ENCODE measurements at regions not wholly inside any gene's neighbourhood (a gene's known extent, or its start where the extent isn't known, plus 50 kb on each side); places are given as distances from the start of the nearest gene placed in this dataset.

- TF ChIP-seq CTCF (IDR thresholded peaks at IDR 0.05) = no peak
- TF ChIP-seq POLR2A (IDR thresholded peaks at IDR 0.05) = no peak
Observed at GRCh38 chr17:72423718-72424117, 302.9 kb downstream of the SOX9 start.

Measured in Peyer's patch (tissue), 4 donors.